ENCODE measurements at regions not wholly inside any gene's neighbourhood (a gene's known extent, or its start where the extent isn't known, plus 50 kb on each side); places are given as distances from the start of the nearest gene placed in this dataset.

DNA sequence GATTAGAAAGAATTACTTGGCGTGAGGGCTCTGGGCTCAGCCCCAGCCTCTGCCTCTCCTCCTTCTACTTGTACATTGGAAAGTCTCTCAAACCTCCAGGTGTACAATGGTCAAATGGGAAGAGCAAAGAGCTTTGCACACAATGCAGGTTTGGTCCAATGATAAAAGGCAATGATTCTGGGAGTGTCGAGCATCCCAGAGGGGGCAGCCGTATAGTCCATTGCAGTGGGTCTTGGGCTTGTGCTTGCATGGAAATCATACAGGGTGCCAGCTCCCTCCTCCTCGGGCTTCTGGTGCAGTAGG is 98.0 kb upstream of the NCK2 start:
- no peak overlapping the region for H3K4me3 ChIP-seq (ENCODE audit: low read depth, low read length)
- CTCF ChIA-PET: interaction anchor here (0.6 to 0.9 kb wide), 2 partner anchors 15 to 21 kb away, joined by 4 read pairs; no protein-coding TSS in a partner anchor
- no peaks in the 10 kb centered on the region for H3K9me3 ChIP-seq (ENCODE audit: control insufficient read depth, insufficient read depth, low read depth, low read length)
- no peaks in the 10 kb centered on the region for H3K36me3 ChIP-seq (ENCODE audit: control insufficient read depth in 2 of 2, insufficient read depth in 1 of 2, low read length in 2 of 2)
- POLR2A ChIA-PET: no interaction called here
- no peaks in the 10 kb centered on the region for H3K4me1 ChIP-seq (ENCODE audit: control insufficient read depth, insufficient read depth, low read length)
- no peak for TF ChIP-seq ZNF548 (tag by site-specific recombination; IDR thresholded peaks at IDR 0.05)
- TF ChIP-seq ZNF223 (tag by site-specific recombination; IDR thresholded peaks at IDR 0.05): no peak
- no peak for TF ChIP-seq ZNF155 (tag by site-specific recombination; IDR thresholded peaks at IDR 0.05)
- TF ChIP-seq, protein P1, sequence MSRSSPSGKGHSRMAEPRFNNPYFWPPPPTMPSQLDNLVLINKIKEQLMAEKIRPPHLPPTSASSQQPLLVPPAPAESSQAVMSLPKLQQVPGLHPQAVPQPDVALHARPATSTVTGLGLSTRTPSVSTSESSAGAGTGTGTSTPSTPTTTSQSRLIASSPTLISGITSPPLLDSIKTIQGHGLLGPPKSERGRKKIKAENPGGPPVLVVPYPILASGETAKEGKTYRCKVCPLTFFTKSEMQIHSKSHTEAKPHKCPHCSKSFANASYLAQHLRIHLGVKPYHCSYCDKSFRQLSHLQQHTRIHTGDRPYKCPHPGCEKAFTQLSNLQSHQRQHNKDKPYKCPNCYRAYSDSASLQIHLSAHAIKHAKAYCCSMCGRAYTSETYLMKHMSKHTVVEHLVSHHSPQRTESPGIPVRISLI (tag by site-specific recombination; IDR thresholded peaks at IDR 0.05): no peak
- TF ChIP-seq SCRT1 (tag by site-specific recombination; IDR thresholded peaks at IDR 0.05; ENCODE audit: borderline replicate concordance): no peak
- no peak for TF ChIP-seq ZNF501 (tag by site-specific recombination; IDR thresholded peaks at IDR 0.05)
- H3K27ac ChIP-seq (ENCODE audit: extremely low read depth, low read depth, low read length): no peak overlapping the region

DNA sequence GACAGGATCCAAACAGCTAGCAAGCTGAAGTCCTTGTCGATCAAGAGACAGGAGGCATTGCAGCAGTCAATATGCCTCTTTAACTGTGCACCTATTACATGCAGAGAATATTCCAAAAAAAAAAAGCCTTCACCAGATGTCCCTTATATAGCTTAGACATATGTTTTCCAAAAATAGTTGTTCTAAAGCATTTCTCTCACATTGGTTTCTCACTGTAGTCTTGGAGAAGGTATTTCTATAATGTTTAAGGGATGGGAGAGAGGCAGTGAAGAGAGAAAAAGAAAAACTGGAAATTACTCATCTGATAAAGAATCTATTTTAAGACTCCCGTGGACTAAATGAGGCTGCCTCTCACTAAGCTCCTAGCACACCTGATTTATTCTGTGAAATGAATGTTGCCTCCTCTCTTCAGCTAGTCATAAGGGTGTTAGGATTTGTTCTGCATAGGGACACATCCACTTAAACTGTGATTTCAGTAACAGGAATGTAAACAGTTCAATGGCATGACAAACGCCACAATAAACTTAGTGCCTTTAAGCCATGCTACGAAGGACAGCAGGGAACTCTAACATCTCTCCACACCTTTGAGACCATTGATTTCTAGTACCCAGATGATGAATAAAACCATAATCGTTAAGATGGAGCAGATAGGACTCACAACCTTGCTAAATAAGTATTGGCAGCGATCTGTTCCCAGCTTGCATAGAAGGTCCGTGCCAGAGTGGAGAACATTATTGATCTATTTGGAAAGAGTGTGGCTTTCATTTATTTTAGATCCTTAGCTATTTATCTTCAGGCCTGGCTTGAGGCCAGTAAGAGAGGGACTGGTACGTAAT is 98.6 kb upstream of the NCK2 start:
- H3K4me1 ChIP-seq (ENCODE audit: control insufficient read depth, insufficient read depth, low read length): no peaks in the 10 kb centered on the region
- H3K36me3 ChIP-seq (ENCODE audit: control insufficient read depth in 2 of 2, insufficient read depth in 1 of 2, low read length in 2 of 2): no peaks in the 10 kb centered on the region
- TF ChIP-seq ZNF548 (tag by site-specific recombination; IDR thresholded peaks at IDR 0.05): no peak
- H3K27ac ChIP-seq (ENCODE audit: extremely low read depth, low read depth, low read length): no peak overlapping the region
- ChIA-PET CTCF (interaction anchor here (0.6 to 0.9 kb wide), 2 partner anchors 14 to 20 kb away, joined by 4 read pairs; no protein-coding TSS in a partner anchor), POLR2A (no interaction called here)
- H3K9me3 ChIP-seq (ENCODE audit: control insufficient read depth, insufficient read depth, low read depth, low read length): no peaks in the 10 kb centered on the region
- H3K4me3 ChIP-seq (ENCODE audit: low read depth, low read length): no peak overlapping the region

DNA sequence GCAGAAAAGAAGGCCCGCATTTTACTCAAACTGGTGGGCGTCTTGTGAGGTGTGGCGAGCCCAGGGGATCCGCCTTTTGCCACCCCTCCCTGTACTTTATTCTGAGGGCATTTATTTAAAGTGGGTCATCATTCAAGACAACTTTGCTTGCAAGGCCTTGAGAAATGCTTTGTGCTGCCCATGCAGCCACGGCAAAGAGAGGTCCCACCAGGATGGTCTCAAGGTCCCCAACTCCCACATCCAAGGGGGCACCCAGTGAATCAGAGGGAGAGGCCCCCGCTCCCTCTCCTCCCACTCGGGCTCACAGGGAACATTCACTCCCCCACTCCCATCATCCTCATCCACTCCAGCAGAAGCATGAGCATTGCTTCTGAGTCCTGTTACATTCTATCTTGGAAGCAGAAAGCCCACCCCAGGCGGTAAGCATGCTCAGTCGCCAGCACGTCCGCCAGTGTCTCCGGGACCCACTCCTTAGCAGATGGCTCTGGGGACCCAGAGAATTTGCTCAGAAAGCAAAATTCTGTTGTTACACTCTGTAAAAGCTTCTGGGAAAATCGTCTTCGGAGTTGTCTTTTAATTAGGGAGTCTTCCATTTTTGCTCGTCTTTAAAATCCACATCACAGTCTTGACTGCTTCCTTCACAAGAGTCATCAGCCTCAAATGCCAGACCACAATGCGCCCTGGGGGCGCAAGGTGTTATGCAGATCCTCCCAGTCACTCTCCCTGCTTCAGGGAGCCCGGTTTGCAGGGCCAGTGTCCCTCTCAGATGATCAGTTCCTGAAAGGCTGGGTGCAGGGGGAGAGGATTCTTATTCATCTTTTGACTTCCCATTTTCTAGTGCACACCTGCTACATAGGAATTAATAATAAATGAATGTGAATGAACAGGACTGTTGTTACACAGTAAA is 99.4 kb upstream of the NCK2 start:
- TF ChIP-seq, protein P1 (tag by site-specific recombination; IDR thresholded peaks at IDR 0.05): no peak
- TF ChIP-seq ZNF624 (tag by site-specific recombination; IDR thresholded peaks at IDR 0.05) (no peak), HOXD13 (CRISPR knock-in tag; IDR thresholded peaks at IDR 0.05; ENCODE audit: borderline replicate concordance) (no peak)
- TF ChIP-seq, protein P2, sequence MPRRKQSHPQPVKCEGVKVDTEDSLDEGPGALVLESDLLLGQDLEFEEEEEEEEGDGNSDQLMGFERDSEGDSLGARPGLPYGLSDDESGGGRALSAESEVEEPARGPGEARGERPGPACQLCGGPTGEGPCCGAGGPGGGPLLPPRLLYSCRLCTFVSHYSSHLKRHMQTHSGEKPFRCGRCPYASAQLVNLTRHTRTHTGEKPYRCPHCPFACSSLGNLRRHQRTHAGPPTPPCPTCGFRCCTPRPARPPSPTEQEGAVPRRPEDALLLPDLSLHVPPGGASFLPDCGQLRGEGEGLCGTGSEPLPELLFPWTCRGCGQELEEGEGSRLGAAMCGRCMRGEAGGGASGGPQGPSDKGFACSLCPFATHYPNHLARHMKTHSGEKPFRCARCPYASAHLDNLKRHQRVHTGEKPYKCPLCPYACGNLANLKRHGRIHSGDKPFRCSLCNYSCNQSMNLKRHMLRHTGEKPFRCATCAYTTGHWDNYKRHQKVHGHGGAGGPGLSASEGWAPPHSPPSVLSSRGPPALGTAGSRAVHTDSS (tag by site-specific recombination; IDR thresholded peaks at IDR 0.05): no peak
- POLR2A ChIA-PET: no interaction called here

DNA sequence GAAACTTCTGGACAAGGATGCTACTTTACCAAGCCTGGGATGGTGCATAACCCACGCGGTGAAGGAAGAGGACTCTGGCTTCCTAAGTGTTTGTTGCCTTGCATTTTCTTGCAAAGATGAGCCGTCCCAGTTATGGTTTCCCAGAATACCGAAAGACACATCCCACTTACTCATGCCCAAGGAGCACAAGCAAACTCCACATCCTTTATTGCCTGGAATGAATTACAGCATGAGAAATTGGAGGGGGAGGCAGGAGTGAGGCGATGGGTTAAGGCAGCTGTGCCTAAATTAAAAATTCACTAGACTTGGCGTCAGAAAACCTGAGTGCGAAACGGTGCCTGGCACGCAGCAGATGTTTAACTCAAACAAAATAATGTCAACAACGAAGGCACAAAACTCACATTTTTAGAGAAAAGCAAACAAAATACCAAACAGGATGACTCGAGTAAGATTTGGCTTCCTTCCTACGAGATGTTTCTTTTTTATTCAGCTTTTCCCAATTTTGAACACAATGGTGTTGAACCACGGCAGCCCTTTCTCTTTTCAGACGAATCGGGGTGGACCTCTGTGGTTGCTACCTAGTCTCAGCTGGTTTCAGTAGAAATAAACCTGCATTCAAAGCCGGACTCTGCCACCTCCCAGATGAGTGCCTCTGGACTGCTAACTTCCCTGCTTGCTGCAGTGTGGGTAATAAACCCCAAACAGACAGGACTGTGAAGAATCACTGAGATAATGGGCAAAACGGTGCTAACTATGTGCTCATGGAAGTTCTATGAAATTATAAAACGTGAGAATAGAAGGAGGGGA is 100.3 kb upstream of the NCK2 start:
- H3K4me3 ChIP-seq (ENCODE audit: low read depth, low read length): no peak overlapping the region
- H3K27ac ChIP-seq (ENCODE audit: extremely low read depth, low read depth, low read length): no peak overlapping the region
- CTCF ChIA-PET: no interaction called here
- TF ChIP-seq HOXC10 (CRISPR knock-in tag; IDR thresholded peaks at IDR 0.05): no peak
- TF ChIP-seq ZFP69B (tag by site-specific recombination; IDR thresholded peaks at IDR 0.05): no peak
- H3K9me3 ChIP-seq (ENCODE audit: control insufficient read depth, insufficient read depth, low read depth, low read length): no peaks in the 10 kb centered on the region
- H3K4me1 ChIP-seq (ENCODE audit: control insufficient read depth, insufficient read depth, low read length): no peaks in the 10 kb centered on the region
- no peaks in the 10 kb centered on the region for H3K36me3 ChIP-seq (ENCODE audit: control insufficient read depth in 2 of 2, insufficient read depth in 1 of 2, low read length in 2 of 2)
- POLR2A ChIA-PET: no interaction called here

More for the DNA sequence above, 99.4 kb upstream of the NCK2 start:
- Histone ChIP-seq H3K4me1 (ENCODE audit: control insufficient read depth, insufficient read depth, low read length) (no peaks in the 10 kb centered on the region), H3K27ac (ENCODE audit: extremely low read depth, low read depth, low read length) (no peak overlapping the region), H3K4me3 (ENCODE audit: low read depth, low read length) (no peak overlapping the region), H3K36me3 (ENCODE audit: control insufficient read depth in 2 of 2, insufficient read depth in 1 of 2, low read length in 2 of 2) (no peaks in the 10 kb centered on the region), H3K9me3 (ENCODE audit: control insufficient read depth, insufficient read depth, low read depth, low read length) (no peaks in the 10 kb centered on the region)
- CTCF ChIA-PET: interaction anchor here (0.9 kb wide), 1 partner anchor 14 kb away, joined by 4 read pairs; no protein-coding TSS in a partner anchor
